Body of pancreas (tissue), 4 donors: ENCODE measurements at regions not wholly inside any gene's neighbourhood (a gene's known extent, or its start where the extent isn't known, plus 50 kb on each side); places are given as distances from the start of the nearest gene placed in this dataset.

Source experiments
- ATAC-seq: fragments of 150-250 bp; one replicate; pipeline ENCODE4 v1.9.1; 2016
- DNase-seq, 4 donors: peaks; one replicate each; pipeline ENCODE4 v3.0.0-alpha.2; 2019
- H3K27ac ChIP-seq, 4 donors: fragments of 200-600 bp; sonication (generic); 1 replicate in 3 of 4; 2 replicates in 1 of 4; pipeline versions ENCODE4 v1.5.1 to v1.6.1; 2016 to 2019; ENCODE audit warnings: mild to moderate bottlenecking in 1 of 4, mixed read lengths in 1 of 4, moderate library complexity in 1 of 4
- H3K27me3 ChIP-seq, 2 donors: fragments of 200-600 bp; sonication (generic); one replicate each; pipeline ENCODE4 v1.6.0; 2016; ENCODE audit warnings: mild to moderate bottlenecking in 1 of 2
- H3K36me3 ChIP-seq, 2 donors: fragments of 200-600 bp; sonication (generic); replicated peaks in 1 of 2; 2 replicates each; pipeline ENCODE4 v1.5.1; 2016; ENCODE audit warnings: low read depth in 2 of 2; ENCODE audit not compliant: insufficient read depth in 1 of 2
- H3K4me1 ChIP-seq: fragments of 200-600 bp; sonication (generic); one replicate; pipeline ENCODE4 v1.6.0; 2016
- H3K4me3 ChIP-seq, 2 donors: fragments of 200-600 bp; sonication (generic); 1 replicate in 1 of 2; 2 replicates in 1 of 2; pipeline ENCODE4 v1.5.1; 2016 to 2019
- H3K9me3 ChIP-seq, 3 donors: fragments of 200-600 bp; sonication (generic); 1 replicate in 2 of 3; 2 replicates in 1 of 3; pipeline ENCODE4 v1.5.1; 2016
- CTCF ChIP-seq, 7 experiments: fragments of 450-650 bp in 4 of 7; fragments of 200-600 bp in 3 of 7; sonication (generic) in 3 of 7; IDR thresholded peaks; one replicate each; pipeline ENCODE4 v1.5.1; 2016 to 2019; ENCODE audit warnings: antibody characterized with exemption in 7 of 7
- POLR2A ChIP-seq, 3 donors: fragments of 450-650 bp; IDR thresholded peaks; one replicate each; pipeline ENCODE4 v1.6.1; 2016; ENCODE audit warnings: antibody characterized with exemption in 3 of 3, mild to moderate bottlenecking in 2 of 3
- WGBS, 2 donors: methylation state at CpG; one replicate each; pipeline ENCODE4 v1.1.5; 2017; 5-methylcytosine and 5-hydroxymethylcytosine counted together
- intact Hi-C: fragments of 100-400 bp; cut with DNase I; formaldehyde crosslinking; loops from one replicate; pipeline ENCODE4 v1.15.1; 2023

- no peak for DNase-seq
- intact Hi-C loops: no loop called here
- H3K36me3 ChIP-seq: no peaks in the 10 kb centered on the region
- no peak for TF ChIP-seq POLR2A (IDR thresholded peaks at IDR 0.05)
- no peak for TF ChIP-seq CTCF (IDR thresholded peaks at IDR 0.05)
- no peaks in the 10 kb centered on the region for H3K9me3 ChIP-seq
- H3K4me3 ChIP-seq: no peak overlapping the region
- H3K27me3 ChIP-seq: no peaks in the 10 kb centered on the region
- no peaks in the 10 kb centered on the region for H3K4me1 ChIP-seq
- WGBS, 2 donors: 45 to 57% methylated on average over 4 of the region's 4 CpGs
- no peak overlapping the region for H3K27ac ChIP-seq
- ATAC-seq: no peak
Measured at GRCh38 chr6:133185731-133186130, 55.4 kb upstream of the EYA4 start.

- no peaks in the 10 kb centered on the region for H3K4me1 ChIP-seq
- H3K27me3 ChIP-seq: no peaks in the 10 kb centered on the region
- no peak overlapping the region for H3K4me3 ChIP-seq
- no peak overlapping the region for H3K27ac ChIP-seq
- H3K36me3 ChIP-seq: no peaks in the 10 kb centered on the region
- TF ChIP-seq CTCF (IDR thresholded peaks at IDR 0.05): no peak
- no peak for ATAC-seq
- no peaks in the 10 kb centered on the region for H3K9me3 ChIP-seq
- 29 to 51% methylated on average over 2 of the region's 2 CpGs for WGBS, 2 donors
- DNase-seq: no peak
- intact Hi-C loops: no loop called here
Measured at GRCh38 chr6:133187114-133187513, 54.0 kb upstream of the EYA4 start.

GRCh38 chr6:133187657-133188453, 53.3 kb upstream of the EYA4 start:
- DNase-seq: no peak

GRCh38 chr6:133190912-133191311, 50.2 kb upstream of the EYA4 start:
- H3K36me3 ChIP-seq: no peaks in the 10 kb centered on the region
- no peak overlapping the region for H3K27ac ChIP-seq
- no peaks in the 10 kb centered on the region for H3K9me3 ChIP-seq
- DNase-seq (no peak), ATAC-seq (no peak)
- intact Hi-C loops: no loop called here
- WGBS, 2 donors: 41 to 51% methylated on average over 3 of the region's 3 CpGs
- H3K4me1 ChIP-seq: no peaks in the 10 kb centered on the region
- no peak overlapping the region for H3K4me3 ChIP-seq
- TF ChIP-seq POLR2A (IDR thresholded peaks at IDR 0.05) (no peak), CTCF (IDR thresholded peaks at IDR 0.05) (no peak)
- no peaks in the 10 kb centered on the region for H3K27me3 ChIP-seq

More at GRCh38 chr6:133187657-133188453, 53.3 kb upstream of the EYA4 start:
- Histone ChIP-seq H3K27me3 (no peaks in the 10 kb centered on the region), H3K27ac (no peak overlapping the region), H3K4me1 (no peaks in the 10 kb centered on the region), H3K9me3 (no peaks in the 10 kb centered on the region), H3K36me3 (no peaks in the 10 kb centered on the region), H3K4me3 (no peak overlapping the region)
- no peak for ATAC-seq
- WGBS, 2 donors: 72 to 77% methylated on average over 2 of the region's 2 CpGs
- intact Hi-C loops: no loop called here
- TF ChIP-seq CTCF (IDR thresholded peaks at IDR 0.05): no peak
- no peak for TF ChIP-seq POLR2A (IDR thresholded peaks at IDR 0.05)

GRCh38 chr6:133191323-133191722, 49.8 kb upstream of the EYA4 start:
- TF ChIP-seq CTCF (IDR thresholded peaks at IDR 0.05) (no peak), POLR2A (IDR thresholded peaks at IDR 0.05) (no peak)
- H3K9me3 ChIP-seq: no peaks in the 10 kb centered on the region
- DNase-seq: no peak
- no peak overlapping the region for H3K27ac ChIP-seq
- 13 to 25% methylated on average over 2 of the region's 2 CpGs for WGBS, 2 donors
- no peak for ATAC-seq
- no peaks in the 10 kb centered on the region for H3K36me3 ChIP-seq
- no peaks in the 10 kb centered on the region for H3K27me3 ChIP-seq
- intact Hi-C loops: no loop called here
- no peak overlapping the region for H3K4me3 ChIP-seq
- no peaks in the 10 kb centered on the region for H3K4me1 ChIP-seq
